GM18517 (cell line): ENCODE measurements at regions not wholly inside any gene's neighbourhood (a gene's known extent, or its start where the extent isn't known, plus 50 kb on each side); places are given as distances from the start of the nearest gene placed in this dataset.

Experiments
- ATAC-seq: cut with Tn5 transposase; IDR thresholded peaks from one replicate; pipeline ENCODE4 v1.9.1; 2021; ENCODE audit warnings: mild to moderate bottlenecking, moderate library complexity; ENCODE audit not compliant: unreplicated experiment

- ATAC-seq = no peak
Measured at GRCh38 chr6:14031516-14031915, 86.1 kb upstream of the CD83 start.

- ATAC-seq = no peak
Measured at GRCh38 chr6:14035071-14035847, 82.3 kb upstream of the CD83 start.

GRCh38 chr6:14035874-14036273 lies 81.7 kb upstream of the CD83 start:
- ATAC-seq = no peak

- no peak for ATAC-seq
Measured at GRCh38 chr6:14036911-14037310, 80.7 kb upstream of the CD83 start.

GRCh38 chr6:14037402-14038277 lies 79.9 kb upstream of the CD83 start:
- ATAC-seq = no peak

GRCh38 chr6:14038467-14039437 lies 78.8 kb upstream of the CD83 start:
- ATAC-seq = no peak

- no peak for ATAC-seq
Measured at GRCh38 chr6:14040042-14040441, 77.5 kb upstream of the CD83 start.

- ATAC-seq = no peak
Measured at GRCh38 chr6:14046476-14047068, 71.0 kb upstream of the CD83 start.

GRCh38 chr6:14047151-14047740 lies 70.3 kb upstream of the CD83 start:
- ATAC-seq = no peak

- no peak for ATAC-seq
Measured at GRCh38 chr6:14048837-14049236, 68.7 kb upstream of the CD83 start.

GRCh38 chr6:14051355-14051754 lies 66.2 kb upstream of the CD83 start:
- no peak for ATAC-seq

- ATAC-seq = no peak
Measured at GRCh38 chr6:14053811-14054210, 63.8 kb upstream of the CD83 start.

- no peak for ATAC-seq
Measured at GRCh38 chr6:14055541-14055940, 62.0 kb upstream of the CD83 start.

- no peak for ATAC-seq
Measured at GRCh38 chr6:14058029-14058695, 59.4 kb upstream of the CD83 start.

- no peak for ATAC-seq
Measured at GRCh38 chr6:14058735-14059134, 58.8 kb upstream of the CD83 start.

- ATAC-seq = no peak
Measured at GRCh38 chr6:14059791-14060436, 57.7 kb upstream of the CD83 start.

- no peak for ATAC-seq
Measured at GRCh38 chr6:14060971-14061370, 56.6 kb upstream of the CD83 start.

GRCh38 chr6:14061643-14062042 lies 55.9 kb upstream of the CD83 start:
- no peak for ATAC-seq

GRCh38 chr6:14062345-14063029 lies 55.1 kb upstream of the CD83 start:
- no peak for ATAC-seq
